Breast epithelium (tissue), 4 donors: ENCODE measurements at regions not wholly inside any gene's neighbourhood (a gene's known extent, or its start where the extent isn't known, plus 50 kb on each side); places are given as distances from the start of the nearest gene placed in this dataset.

ENCODE experiments used
- DNase-seq, 2 donors: peaks; one replicate each; pipeline ENCODE4 v3.0.0-alpha.2; 2019; ENCODE audit warnings: low spot score in 2 of 2
- H3K27ac ChIP-seq, 2 donors: fragments of 200-600 bp; sonication (generic) in 1 of 2; one replicate each; pipeline ENCODE4 v1.5.1; 2016 to 2019; ENCODE audit warnings: mild to moderate bottlenecking in 1 of 2
- H3K27me3 ChIP-seq, 2 donors: fragments of 200-600 bp; sonication (generic) in 1 of 2; one replicate each; pipeline versions ENCODE4 v1.5.1 to v1.6.0; 2017 to 2019; ENCODE audit warnings: control low read depth in 1 of 2, mild to moderate bottlenecking in 1 of 2
- H3K36me3 ChIP-seq: fragments of 200-600 bp; one replicate; pipeline ENCODE4 v1.5.1; 2019
- H3K4me1 ChIP-seq, 2 donors: fragments of 200-600 bp; sonication (generic); one replicate each; pipeline ENCODE4 v1.5.1; 2016 to 2019; ENCODE audit warnings: control low read depth in 1 of 2
- H3K4me3 ChIP-seq, 3 donors: fragments of 200-600 bp; sonication (generic); 1 replicate in 2 of 3; 2 replicates in 1 of 3; pipeline ENCODE4 v1.5.1; 2016 to 2019; ENCODE audit warnings: mild to moderate bottlenecking in 3 of 3, moderate library complexity in 2 of 3
- H3K9me3 ChIP-seq, 2 donors: fragments of 200-600 bp; sonication (generic) in 1 of 2; one replicate each; pipeline ENCODE4 v1.5.1; 2016 to 2019; ENCODE audit warnings: control low read depth in 1 of 2
- POLR2A ChIP-seq: fragments of 450-650 bp; IDR thresholded peaks from one replicate; pipeline ENCODE4 v1.6.1; 2016; ENCODE audit warnings: antibody characterized with exemption, mild to moderate bottlenecking, moderate library complexity
- POLR2AphosphoS5 ChIP-seq, 3 donors: sonication (generic); formaldehyde crosslinking; IDR thresholded peaks; one replicate each; pipeline ENCODE4 v1.6.1; 2017; ENCODE audit warnings: antibody characterized with exemption in 3 of 3
- intact Hi-C: fragments of 100-400 bp; cut with DNase I; formaldehyde crosslinking; loops from one replicate; pipeline ENCODE4 v1.15.1; 2023; ENCODE audit warnings: low total_unique reads
- TF ChIP-seq, protein P1 (sequence below), 3 donors: fragments of 450-650 bp; IDR thresholded peaks; one replicate each; pipeline ENCODE4 v1.5.1; 2016 to 2017; ENCODE audit warnings: antibody characterized with exemption in 3 of 3, mild to moderate bottlenecking in 3 of 3, moderate library complexity in 3 of 3

DNA sequence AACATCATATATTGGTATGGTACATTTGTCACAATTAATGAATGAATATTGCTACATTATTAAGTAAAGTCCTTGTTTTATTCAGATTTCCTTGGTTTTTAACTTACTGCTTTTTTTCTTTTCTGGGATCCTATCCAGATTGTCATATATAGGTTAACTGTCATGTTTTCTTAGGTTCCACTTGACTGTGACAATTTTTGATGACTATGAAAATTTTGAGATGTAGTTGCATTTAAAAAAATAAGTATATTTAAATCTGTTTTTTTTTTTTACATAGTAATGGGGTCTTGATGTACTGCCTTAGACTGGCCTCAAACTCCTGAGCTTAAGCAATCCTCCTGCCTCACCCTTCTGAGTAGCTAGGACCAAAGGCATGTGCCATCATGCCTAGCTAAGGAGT lies 76.8 kb downstream of the ATP6V1G3 start:
- no peaks in the 10 kb centered on the region for H3K4me1 ChIP-seq
- H3K27me3 ChIP-seq, result no peaks in the 10 kb centered on the region
- intact Hi-C loops, result no loop called here
- no peak overlapping the region for H3K4me3 ChIP-seq
- no peak for DNase-seq
- no peaks in the 10 kb centered on the region for H3K36me3 ChIP-seq
- H3K9me3 ChIP-seq, result no peaks in the 10 kb centered on the region
- TF ChIP-seq, protein P1, sequence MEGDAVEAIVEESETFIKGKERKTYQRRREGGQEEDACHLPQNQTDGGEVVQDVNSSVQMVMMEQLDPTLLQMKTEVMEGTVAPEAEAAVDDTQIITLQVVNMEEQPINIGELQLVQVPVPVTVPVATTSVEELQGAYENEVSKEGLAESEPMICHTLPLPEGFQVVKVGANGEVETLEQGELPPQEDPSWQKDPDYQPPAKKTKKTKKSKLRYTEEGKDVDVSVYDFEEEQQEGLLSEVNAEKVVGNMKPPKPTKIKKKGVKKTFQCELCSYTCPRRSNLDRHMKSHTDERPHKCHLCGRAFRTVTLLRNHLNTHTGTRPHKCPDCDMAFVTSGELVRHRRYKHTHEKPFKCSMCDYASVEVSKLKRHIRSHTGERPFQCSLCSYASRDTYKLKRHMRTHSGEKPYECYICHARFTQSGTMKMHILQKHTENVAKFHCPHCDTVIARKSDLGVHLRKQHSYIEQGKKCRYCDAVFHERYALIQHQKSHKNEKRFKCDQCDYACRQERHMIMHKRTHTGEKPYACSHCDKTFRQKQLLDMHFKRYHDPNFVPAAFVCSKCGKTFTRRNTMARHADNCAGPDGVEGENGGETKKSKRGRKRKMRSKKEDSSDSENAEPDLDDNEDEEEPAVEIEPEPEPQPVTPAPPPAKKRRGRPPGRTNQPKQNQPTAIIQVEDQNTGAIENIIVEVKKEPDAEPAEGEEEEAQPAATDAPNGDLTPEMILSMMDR (IDR thresholded peaks at IDR 0.05), result no peak
- TF ChIP-seq POLR2AphosphoS5 (IDR thresholded peaks at IDR 0.05), result no peak
- H3K27ac ChIP-seq, result no peak overlapping the region

DNA sequence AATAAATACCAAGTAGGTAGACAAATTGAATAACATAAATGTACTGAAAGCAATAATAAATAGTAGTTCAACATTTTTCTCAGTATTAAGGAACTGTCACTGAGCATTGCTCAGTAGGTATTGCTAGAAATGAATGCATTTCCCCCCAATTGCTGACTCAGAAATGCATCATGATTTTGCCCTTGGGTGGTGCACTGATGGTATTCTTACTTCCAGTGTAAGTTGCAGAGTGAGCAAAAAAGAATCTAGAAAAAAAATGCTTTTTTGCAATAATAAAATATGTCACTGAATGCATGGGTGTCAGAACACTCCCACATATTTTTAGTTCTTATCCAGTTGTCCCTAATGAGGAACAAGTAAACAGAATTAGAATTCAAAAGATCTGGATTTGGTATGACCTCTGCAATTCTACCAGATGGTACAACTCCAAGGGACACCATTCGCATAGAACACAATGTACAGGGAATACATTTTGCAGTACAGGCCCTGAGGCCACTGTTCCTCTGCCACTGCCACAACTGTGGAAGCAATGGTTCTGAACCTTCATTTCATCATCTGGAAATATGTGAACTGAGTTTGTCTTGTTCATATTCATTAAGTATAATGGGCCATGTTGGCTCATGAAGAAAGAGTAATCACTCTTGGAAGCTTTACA lies 78.0 kb downstream of the ATP6V1G3 start:
- intact Hi-C loops, result no loop called here

DNA sequence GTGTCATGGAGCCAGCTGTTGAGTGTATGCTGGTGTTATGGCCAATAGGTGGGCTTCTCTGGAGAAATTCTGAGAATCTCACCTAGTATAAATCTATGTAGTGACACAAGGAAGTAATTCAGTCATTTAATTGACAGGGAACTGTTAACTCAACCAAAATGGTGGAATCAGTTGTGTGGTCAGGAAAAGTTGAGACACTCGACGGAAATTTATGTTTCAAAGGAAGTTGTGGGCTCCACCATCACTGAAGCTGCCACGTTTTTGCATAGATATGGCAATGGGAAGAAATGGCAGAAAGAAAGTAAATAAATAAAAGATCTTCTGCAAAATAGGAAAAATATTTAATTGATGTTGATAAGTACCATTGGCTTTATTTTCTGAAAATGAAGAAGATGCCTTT lies 84.5 kb downstream of the ATP6V1G3 start:
- Histone ChIP-seq H3K9me3 (no peaks in the 10 kb centered on the region), H3K36me3 (no peaks in the 10 kb centered on the region), H3K4me1 (no peaks in the 10 kb centered on the region), H3K4me3 (no peak overlapping the region), H3K27ac (no peak overlapping the region), H3K27me3 (no peaks in the 10 kb centered on the region)
- DNase-seq, result no peak
- intact Hi-C loops, result no loop called here
- TF ChIP-seq, protein P1 (IDR thresholded peaks at IDR 0.05), result no peak

More for the DNA sequence above, 78.0 kb downstream of the ATP6V1G3 start:
- H3K27me3 ChIP-seq, result no peaks in the 10 kb centered on the region
- H3K9me3 ChIP-seq, result no peaks in the 10 kb centered on the region
- no peaks in the 10 kb centered on the region for H3K4me1 ChIP-seq
- H3K36me3 ChIP-seq, result no peaks in the 10 kb centered on the region
- H3K27ac ChIP-seq, result no peak overlapping the region
- H3K4me3 ChIP-seq, result no peak overlapping the region
- TF ChIP-seq, protein P1 (IDR thresholded peaks at IDR 0.05), result no peak
- TF ChIP-seq POLR2A, result no peak
- no peak for TF ChIP-seq POLR2AphosphoS5 (IDR thresholded peaks at IDR 0.05)
- no peak for DNase-seq

DNA sequence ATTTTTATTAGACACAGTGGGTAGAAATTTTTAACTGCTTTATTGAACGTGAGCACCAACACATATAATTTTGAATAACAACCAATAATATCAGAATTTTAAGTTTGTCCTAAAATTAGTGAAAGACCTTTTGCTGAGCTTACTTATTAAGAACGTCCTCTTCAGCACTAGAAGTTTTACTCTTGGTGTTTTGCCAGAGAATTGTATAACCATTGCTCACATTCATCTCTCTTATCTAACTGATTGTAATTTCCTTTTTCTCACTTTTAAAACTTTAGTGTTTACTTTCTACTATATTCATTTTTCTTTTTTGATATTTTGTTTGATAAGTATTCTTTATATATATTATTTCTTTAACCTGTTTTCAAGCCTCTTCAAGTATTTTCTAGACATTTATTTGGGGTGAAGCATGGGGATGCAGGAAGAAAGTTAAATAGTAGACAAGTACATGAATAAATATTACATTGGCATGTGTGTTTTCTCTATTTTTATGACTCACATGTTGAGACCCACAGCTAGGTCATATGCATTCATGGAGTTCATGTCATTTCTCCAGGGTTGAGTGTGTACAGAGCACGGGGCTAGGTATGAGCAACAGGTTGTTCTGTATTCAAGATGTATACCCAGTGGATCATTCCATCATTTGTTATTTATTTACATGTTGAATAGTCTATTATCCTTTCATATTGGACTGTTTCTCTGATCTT lies 90.6 kb downstream of the ATP6V1G3 start:
- DNase-seq, result no peak
- H3K27me3 ChIP-seq, result no peaks in the 10 kb centered on the region
- no peak overlapping the region for H3K4me3 ChIP-seq
- intact Hi-C loops, result no loop called here
- no peaks in the 10 kb centered on the region for H3K9me3 ChIP-seq
- H3K27ac ChIP-seq, result no peak overlapping the region
- H3K4me1 ChIP-seq, result no peaks in the 10 kb centered on the region
- H3K36me3 ChIP-seq, result no peaks in the 10 kb centered on the region
- TF ChIP-seq, protein P1 (IDR thresholded peaks at IDR 0.05), result no peak
- no peak for TF ChIP-seq POLR2A
- TF ChIP-seq POLR2AphosphoS5 (IDR thresholded peaks at IDR 0.05), result no peak

DNA sequence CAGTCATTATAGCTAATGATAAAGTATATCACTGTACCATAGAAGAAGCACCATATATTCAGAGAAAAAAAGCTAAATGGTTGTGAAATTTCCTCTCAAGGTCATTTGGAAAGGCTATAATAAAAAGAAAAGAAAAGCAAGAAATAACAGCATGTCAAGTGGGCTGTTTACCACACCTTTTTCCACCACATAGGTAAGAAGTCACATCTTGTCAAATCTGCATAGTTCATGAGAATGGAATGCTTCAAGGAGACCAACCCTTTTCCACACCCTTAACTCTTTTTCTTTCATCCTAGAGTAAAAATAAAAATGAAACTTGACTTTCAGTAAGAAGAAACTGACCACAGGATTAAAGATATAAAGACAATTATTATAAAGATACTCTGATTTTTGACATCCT lies 91.2 kb downstream of the ATP6V1G3 start:
- Histone ChIP-seq H3K36me3 (no peaks in the 10 kb centered on the region), H3K4me1 (no peaks in the 10 kb centered on the region), H3K27ac (no peak overlapping the region), H3K9me3 (no peaks in the 10 kb centered on the region), H3K4me3 (no peak overlapping the region), H3K27me3 (no peaks in the 10 kb centered on the region)
- TF ChIP-seq POLR2AphosphoS5 (IDR thresholded peaks at IDR 0.05) (no peak), POLR2A (no peak)
- TF ChIP-seq, protein P1 (IDR thresholded peaks at IDR 0.05), result no peak
- DNase-seq, result no peak
- intact Hi-C loops, result no loop called here
